ENCODE measurements at regions not wholly inside any gene's neighbourhood (a gene's known extent, or its start where the extent isn't known, plus 50 kb on each side); places are given as distances from the start of the nearest gene placed in this dataset.

- no peak for DNase-seq
Measured at GRCh38 chr5:12467799-12468198, 563.6 kb upstream of the CTNND2 start.

GRCh38 chr5:12460493-12461261 is 556.4 kb upstream of the CTNND2 start:
- DNase-seq = no peak

GRCh38 chr5:12459326-12459725 is 555.1 kb upstream of the CTNND2 start:
- no peak for DNase-seq

- DNase-seq = no peak
Measured at GRCh38 chr5:12419075-12419474, 514.8 kb upstream of the CTNND2 start.

- no peak for DNase-seq
Measured at GRCh38 chr5:12413585-12413984, 509.3 kb upstream of the CTNND2 start.

- DNase-seq = no peak
Measured at GRCh38 chr5:12413075-12413474, 508.8 kb upstream of the CTNND2 start.

GRCh38 chr5:12399868-12400267 is 495.6 kb upstream of the CTNND2 start:
- no peak for DNase-seq

GRCh38 chr5:12392246-12392645 is 488.0 kb upstream of the CTNND2 start:
- DNase-seq = no peak

- DNase-seq = no peak
Measured at GRCh38 chr5:12385095-12385494, 480.8 kb upstream of the CTNND2 start.

GRCh38 chr5:12384005-12384404 is 479.8 kb upstream of the CTNND2 start:
- DNase-seq = no peak

GRCh38 chr5:12367973-12368372 is 463.7 kb upstream of the CTNND2 start:
- DNase-seq = no peak

GRCh38 chr5:12360218-12360617 is 456.0 kb upstream of the CTNND2 start:
- no peak for DNase-seq

GRCh38 chr5:12358371-12359090 is 454.3 kb upstream of the CTNND2 start:
- DNase-seq = no peak

- no peak for DNase-seq
Measured at GRCh38 chr5:12357626-12358025, 453.4 kb upstream of the CTNND2 start.

GRCh38 chr5:12354686-12355085 is 450.4 kb upstream of the CTNND2 start:
- no peak for DNase-seq

- no peak for DNase-seq
Measured at GRCh38 chr5:12343558-12343957, 439.3 kb upstream of the CTNND2 start.

GRCh38 chr5:12335938-12336337 is 431.7 kb upstream of the CTNND2 start:
- no peak for DNase-seq

GRCh38 chr5:12332480-12332879 is 428.2 kb upstream of the CTNND2 start:
- DNase-seq = no peak

- no peak for DNase-seq
Measured at GRCh38 chr5:12330993-12331588, 426.8 kb upstream of the CTNND2 start.

GRCh38 chr5:12330381-12330780 is 426.1 kb upstream of the CTNND2 start:
- DNase-seq = no peak

- DNase-seq = no peak
Measured at GRCh38 chr5:12323637-12324229, 419.5 kb upstream of the CTNND2 start.

GRCh38 chr5:12322042-12322441 is 417.8 kb upstream of the CTNND2 start:
- no peak for DNase-seq

GRCh38 chr5:12320331-12320730 is 416.1 kb upstream of the CTNND2 start:
- no peak for DNase-seq

GRCh38 chr5:12316812-12317211 is 412.6 kb upstream of the CTNND2 start:
- DNase-seq = no peak
